SK-N-SH (cell line): ENCODE measurements at regions not wholly inside any gene's neighbourhood (a gene's known extent, or its start where the extent isn't known, plus 50 kb on each side); places are given as distances from the start of the nearest gene placed in this dataset.

Experiments
- CTCF ChIA-PET: fragments of 300-600, 350-600 bp; formaldehyde crosslinking; extraction: SDS; loops from one replicate; lab custom pipeline; 2021; lab: Yijun Ruan, JAX
- POLR2A ChIA-PET: fragments of 350-600 bp; sonication (Branson Sonifier 250); formaldehyde crosslinking; extraction: SDS; loops from one replicate; lab custom pipeline; 2020; ENCODE audit warnings: antibody characterized with exemption, inconsistent platforms; lab: Yijun Ruan, JAX
- DNase-seq: peaks from one replicate; pipeline ENCODE4 v3.0.0; 2012
- H2AFZ ChIP-seq: fragments of 200-600 bp; sonication (generic); 2 replicates; pipeline ENCODE4 v1.8.1; 2016; ENCODE audit warnings: antibody characterized with exemption, mild to moderate bottlenecking, low read depth
- H3F3A ChIP-seq: fragments of 200-600 bp; sonication (generic); replicated peaks from 2 replicates; pipeline ENCODE3; 2016; ENCODE audit warnings: antibody characterized with exemption, mild to moderate bottlenecking; ENCODE audit not compliant: insufficient read depth
- H3K27ac ChIP-seq, 2 experiments: fragments of 200-500 bp in 1 of 2; fragments of 200-600 bp in 1 of 2; sonication (Bioruptor generic) in 1 of 2; sonication (generic), shearing (Covaris generic) in 1 of 2; 2 replicates each; pipeline versions ENCODE4 v1.5.1 to v1.6.1; 2014 to 2016; ENCODE audit warnings: low read depth in 2 of 2, inconsistent platforms in 1 of 2, low read length in 1 of 2, mild to moderate bottlenecking in 1 of 2, mixed read lengths in 1 of 2
- H3K27me3 ChIP-seq: fragments of 200-600 bp; sonication (generic), shearing (Covaris generic); 2 replicates; pipeline ENCODE4 v1.6.1; 2016; ENCODE audit warnings: mixed run types; ENCODE audit not compliant: insufficient read depth
- H3K36me3 ChIP-seq, 2 experiments: fragments of 200-500 bp in 1 of 2; fragments of 200-600 bp in 1 of 2; sonication (Bioruptor generic) in 1 of 2; sonication (generic) in 1 of 2; replicated peaks in 1 of 2; 2 replicates each; pipeline versions ENCODE3 to v1.5.1; 2014 to 2016; ENCODE audit warnings: low read length in 1 of 2, mild to moderate bottlenecking in 1 of 2; ENCODE audit not compliant: insufficient read depth in 2 of 2, control insufficient read depth in 1 of 2
- H3K4me1 ChIP-seq, 2 experiments: fragments of 200-500 bp in 1 of 2; fragments of 200-600 bp in 1 of 2; sonication (Bioruptor generic) in 1 of 2; sonication (generic), shearing (Covaris generic) in 1 of 2; 2 replicates each; pipeline versions ENCODE4 v1.5.1 to v1.6.1; 2014 to 2016; ENCODE audit warnings: low read depth in 1 of 2, low read length in 1 of 2, mixed run types in 1 of 2; ENCODE audit not compliant: insufficient read depth in 2 of 2, control insufficient read depth in 1 of 2
- H3K4me2 ChIP-seq: fragments of 200-600 bp; sonication (generic), shearing (Covaris generic); 2 replicates; pipeline ENCODE4 v1.6.1; 2017; ENCODE audit warnings: mixed run types
- H3K4me3 ChIP-seq, 2 experiments: fragments of 200-500 bp in 1 of 2; fragments of 200-600 bp in 1 of 2; sonication (Bioruptor generic) in 1 of 2; sonication (generic), shearing (Covaris generic) in 1 of 2; 2 replicates each; pipeline versions ENCODE4 v1.5.1 to v1.8.1; 2014 to 2016; ENCODE audit warnings: low read depth in 2 of 2, inconsistent platforms in 1 of 2, low read length in 1 of 2, mild to moderate bottlenecking in 1 of 2, mixed read lengths in 1 of 2, moderate library complexity in 1 of 2
- H3K79me2 ChIP-seq: fragments of 200-600 bp; sonication (generic); 2 replicates; pipeline ENCODE4 v1.8.1; 2017; ENCODE audit warnings: mild to moderate bottlenecking; ENCODE audit not compliant: insufficient read depth
- H3K9ac ChIP-seq: fragments of 200-600 bp; sonication (generic); 2 replicates; pipeline ENCODE4 v1.6.1; 2017; ENCODE audit warnings: mixed run types
- H3K9me2 ChIP-seq: fragments of 200-600 bp; sonication (generic); 2 replicates; pipeline ENCODE4 v1.6.1; 2017; ENCODE audit warnings: mixed run types
- H3K9me3 ChIP-seq: fragments of 200-600 bp; sonication (generic); 2 replicates; pipeline ENCODE4 v1.6.1; 2017; ENCODE audit warnings: mixed run types, mild to moderate bottlenecking, moderate library complexity
- H4K20me1 ChIP-seq: fragments of 200-600 bp; sonication (generic); 2 replicates; pipeline ENCODE4 v1.6.1; 2017; ENCODE audit warnings: mild to moderate bottlenecking, mixed run types; ENCODE audit not compliant: insufficient read depth
- ELF1 ChIP-seq: IDR thresholded peaks from 2 replicates; pipeline ENCODE4 v1.4.0; 2012
- EP300 ChIP-seq, 2 experiments: IDR thresholded peaks; 2 replicates each; pipeline versions ENCODE4 v1.4.0 to v1.6.1; 2012; ENCODE audit warnings: borderline replicate concordance in 1 of 2, low read depth in 1 of 2, low read length in 1 of 2
- FOSL2 ChIP-seq: IDR thresholded peaks from 2 replicates; pipeline ENCODE4 v1.4.0; 2012; ENCODE audit warnings: low read depth, mild to moderate bottlenecking, moderate library complexity, borderline replicate concordance
- FOXJ3 ChIP-seq: sonication (generic); formaldehyde crosslinking; IDR thresholded peaks from 2 replicates; pipeline ENCODE4 v1.5.1; 2020; ENCODE audit warnings: mild to moderate bottlenecking, missing genetic modification reagents
- FOXM1 ChIP-seq: IDR thresholded peaks from 2 replicates; pipeline ENCODE4 v1.4.0; 2012; ENCODE audit warnings: low read depth, mild to moderate bottlenecking
- GATA2 ChIP-seq: sonication (generic); formaldehyde crosslinking; IDR thresholded peaks from 2 replicates; pipeline ENCODE4 v1.5.0; 2020; ENCODE audit warnings: mild to moderate bottlenecking, missing genetic modification reagents
- JUND ChIP-seq: IDR thresholded peaks from 2 replicates; pipeline ENCODE4 v1.4.0; 2012
- MAX ChIP-seq: IDR thresholded peaks from 2 replicates; pipeline ENCODE4 v1.4.0; 2012; ENCODE audit warnings: low read depth
- NFIC ChIP-seq: IDR thresholded peaks from 2 replicates; pipeline ENCODE4 v1.4.0; 2012; ENCODE audit warnings: borderline replicate concordance
- POLR2AphosphoS5 ChIP-seq: IDR thresholded peaks from 2 replicates; pipeline ENCODE4 v1.6.1; 2012; ENCODE audit warnings: low read depth, low read length
- RCOR1 ChIP-seq: fragments of 150-350 bp; IDR thresholded peaks from 2 replicates; pipeline ENCODE4 v1.6.1; 2017; ENCODE audit warnings: antibody characterized with exemption, low read length
- RFX5 ChIP-seq: IDR thresholded peaks from 2 replicates; pipeline ENCODE4 v1.6.1; 2012; ENCODE audit warnings: mild to moderate bottlenecking, improper control_type of control experiment, low read length
- RXRA ChIP-seq: IDR thresholded peaks from 2 replicates; pipeline ENCODE4 v1.4.0; 2012; ENCODE audit warnings: low read depth, mild to moderate bottlenecking, borderline replicate concordance
- SMC3 ChIP-seq: IDR thresholded peaks from 2 replicates; pipeline ENCODE4 v1.6.1; 2012; ENCODE audit warnings: low read depth, low read length, improper control_type of control experiment
- TCF12 ChIP-seq: IDR thresholded peaks from 2 replicates; pipeline ENCODE4 v1.4.0; 2012
- TEAD4 ChIP-seq: IDR thresholded peaks from 2 replicates; pipeline ENCODE4 v1.4.0; 2012; ENCODE audit warnings: mild to moderate bottlenecking, borderline replicate concordance; ENCODE audit not compliant: insufficient read depth
- WGBS: methylation state at CpG from one replicate; pipeline ENCODE4 v1.1.6; 2017; ENCODE audit warnings: low lambda C conversion rate; 5-methylcytosine and 5-hydroxymethylcytosine counted together
- TF ChIP-seq, protein P1 (sequence below): IDR thresholded peaks from 2 replicates; pipeline ENCODE4 v1.4.0; 2012; ENCODE audit warnings: low read depth, borderline replicate concordance
- TF ChIP-seq, protein P2 (sequence below): IDR thresholded peaks from 2 replicates; pipeline ENCODE4 v1.6.1; 2012; ENCODE audit warnings: mild to moderate bottlenecking, low read depth, low read length, moderate library complexity
- TF ChIP-seq, protein P3 (sequence below): IDR thresholded peaks from 2 replicates; pipeline ENCODE4; 2012

GRCh38 chr12:16716928-16717327, 111.0 kb upstream of the LMO3 start (continued):
- TF ChIP-seq RFX5, result no peak
- TF ChIP-seq FOXM1, result no peak

GRCh38 chr12:16692099-16692498, 86.1 kb upstream of the LMO3 start:
- H3K9me3 ChIP-seq, result no peaks in the 10 kb centered on the region
- no peak for DNase-seq
- no peak overlapping the region for H3K27ac ChIP-seq
- no peak overlapping the region for H3K4me3 ChIP-seq
- 45% methylated on average over 3 of the region's 3 CpGs for WGBS
- H2AFZ ChIP-seq, result no peak overlapping the region
- no peaks in the 10 kb centered on the region for H3K9me2 ChIP-seq
- POLR2A ChIA-PET, result no interaction called here
- CTCF ChIA-PET, result no interaction called here
- no peaks in the 10 kb centered on the region for H3F3A ChIP-seq
- H3K79me2 ChIP-seq, result no peaks in the 10 kb centered on the region
- H3K36me3 ChIP-seq, result no peaks in the 10 kb centered on the region
- no peak overlapping the region for H3K4me2 ChIP-seq
- TF ChIP-seq GATA2 (CRISPR knock-in tag), result no peak
- no peak for TF ChIP-seq TEAD4
- no peak for TF ChIP-seq RCOR1
- TF ChIP-seq RFX5, result no peak
- TF ChIP-seq, protein P1, sequence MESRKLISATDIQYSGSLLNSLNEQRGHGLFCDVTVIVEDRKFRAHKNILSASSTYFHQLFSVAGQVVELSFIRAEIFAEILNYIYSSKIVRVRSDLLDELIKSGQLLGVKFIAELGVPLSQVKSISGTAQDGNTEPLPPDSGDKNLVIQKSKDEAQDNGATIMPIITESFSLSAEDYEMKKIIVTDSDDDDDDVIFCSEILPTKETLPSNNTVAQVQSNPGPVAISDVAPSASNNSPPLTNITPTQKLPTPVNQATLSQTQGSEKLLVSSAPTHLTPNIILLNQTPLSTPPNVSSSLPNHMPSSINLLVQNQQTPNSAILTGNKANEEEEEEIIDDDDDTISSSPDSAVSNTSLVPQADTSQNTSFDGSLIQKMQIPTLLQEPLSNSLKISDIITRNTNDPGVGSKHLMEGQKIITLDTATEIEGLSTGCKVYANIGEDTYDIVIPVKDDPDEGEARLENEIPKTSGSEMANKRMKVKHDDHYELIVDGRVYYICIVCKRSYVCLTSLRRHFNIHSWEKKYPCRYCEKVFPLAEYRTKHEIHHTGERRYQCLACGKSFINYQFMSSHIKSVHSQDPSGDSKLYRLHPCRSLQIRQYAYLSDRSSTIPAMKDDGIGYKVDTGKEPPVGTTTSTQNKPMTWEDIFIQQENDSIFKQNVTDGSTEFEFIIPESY, result no peak
- TF ChIP-seq SMC3, result no peak
- TF ChIP-seq NFIC, result no peak
- TF ChIP-seq FOXJ3 (CRISPR knock-in tag), result no peak
- TF ChIP-seq, protein P2, sequence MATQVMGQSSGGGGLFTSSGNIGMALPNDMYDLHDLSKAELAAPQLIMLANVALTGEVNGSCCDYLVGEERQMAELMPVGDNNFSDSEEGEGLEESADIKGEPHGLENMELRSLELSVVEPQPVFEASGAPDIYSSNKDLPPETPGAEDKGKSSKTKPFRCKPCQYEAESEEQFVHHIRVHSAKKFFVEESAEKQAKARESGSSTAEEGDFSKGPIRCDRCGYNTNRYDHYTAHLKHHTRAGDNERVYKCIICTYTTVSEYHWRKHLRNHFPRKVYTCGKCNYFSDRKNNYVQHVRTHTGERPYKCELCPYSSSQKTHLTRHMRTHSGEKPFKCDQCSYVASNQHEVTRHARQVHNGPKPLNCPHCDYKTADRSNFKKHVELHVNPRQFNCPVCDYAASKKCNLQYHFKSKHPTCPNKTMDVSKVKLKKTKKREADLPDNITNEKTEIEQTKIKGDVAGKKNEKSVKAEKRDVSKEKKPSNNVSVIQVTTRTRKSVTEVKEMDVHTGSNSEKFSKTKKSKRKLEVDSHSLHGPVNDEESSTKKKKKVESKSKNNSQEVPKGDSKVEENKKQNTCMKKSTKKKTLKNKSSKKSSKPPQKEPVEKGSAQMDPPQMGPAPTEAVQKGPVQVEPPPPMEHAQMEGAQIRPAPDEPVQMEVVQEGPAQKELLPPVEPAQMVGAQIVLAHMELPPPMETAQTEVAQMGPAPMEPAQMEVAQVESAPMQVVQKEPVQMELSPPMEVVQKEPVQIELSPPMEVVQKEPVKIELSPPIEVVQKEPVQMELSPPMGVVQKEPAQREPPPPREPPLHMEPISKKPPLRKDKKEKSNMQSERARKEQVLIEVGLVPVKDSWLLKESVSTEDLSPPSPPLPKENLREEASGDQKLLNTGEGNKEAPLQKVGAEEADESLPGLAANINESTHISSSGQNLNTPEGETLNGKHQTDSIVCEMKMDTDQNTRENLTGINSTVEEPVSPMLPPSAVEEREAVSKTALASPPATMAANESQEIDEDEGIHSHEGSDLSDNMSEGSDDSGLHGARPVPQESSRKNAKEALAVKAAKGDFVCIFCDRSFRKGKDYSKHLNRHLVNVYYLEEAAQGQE, result no peak
- TF ChIP-seq EP300 (IDR thresholded peaks at IDR 0.05; ENCODE audit: borderline replicate concordance in 1 of 2, low read depth in 1 of 2, low read length in 1 of 2), result no peak
- no peak for TF ChIP-seq ELF1
- TF ChIP-seq JUND, result no peak
- no peak for TF ChIP-seq MAX
- TF ChIP-seq POLR2AphosphoS5, result no peak
- TF ChIP-seq, protein P3, sequence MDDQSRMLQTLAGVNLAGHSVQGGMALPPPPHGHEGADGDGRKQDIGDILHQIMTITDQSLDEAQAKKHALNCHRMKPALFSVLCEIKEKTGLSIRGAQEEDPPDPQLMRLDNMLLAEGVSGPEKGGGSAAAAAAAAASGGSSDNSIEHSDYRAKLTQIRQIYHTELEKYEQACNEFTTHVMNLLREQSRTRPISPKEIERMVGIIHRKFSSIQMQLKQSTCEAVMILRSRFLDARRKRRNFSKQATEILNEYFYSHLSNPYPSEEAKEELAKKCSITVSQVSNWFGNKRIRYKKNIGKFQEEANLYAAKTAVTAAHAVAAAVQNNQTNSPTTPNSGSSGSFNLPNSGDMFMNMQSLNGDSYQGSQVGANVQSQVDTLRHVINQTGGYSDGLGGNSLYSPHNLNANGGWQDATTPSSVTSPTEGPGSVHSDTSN, result no peak
- TF ChIP-seq RXRA, result no peak
- no peak for TF ChIP-seq FOSL2
- no peak for TF ChIP-seq TCF12
- TF ChIP-seq, all 33 proteins: peak for 0
- no peak overlapping the region for H3K9ac ChIP-seq
- H3K27me3 ChIP-seq, result no peaks in the 10 kb centered on the region
- H3K4me1 ChIP-seq, result no peaks in the 10 kb centered on the region
- H4K20me1 ChIP-seq, result no peaks in the 10 kb centered on the region
